Psoas muscle (tissue), 7 donors: ENCODE measurements at regions not wholly inside any gene's neighbourhood (a gene's known extent, or its start where the extent isn't known, plus 50 kb on each side); places are given as distances from the start of the nearest gene placed in this dataset.

Experiments
- ATAC-seq, 4 donors: fragments of 200-7000 bp; cut with Tn5 transposase; one replicate each; pipeline ENCODE4 v1.9.1; 2020; ENCODE audit warnings: moderate library complexity in 3 of 4, mild to moderate bottlenecking in 2 of 4
- DNase-seq, 2 donors: peaks; one replicate each; pipeline ENCODE4 v3.0.0-alpha.2; 2020
- H3K27ac ChIP-seq: fragments of 200-600 bp; one replicate; pipeline ENCODE4 v1.8.0; 2022
- H3K27me3 ChIP-seq, 3 donors: fragments of 200-600 bp in 1 of 3; one replicate each; pipeline versions ENCODE4 v1.6.1 to v1.8.0; 2013 to 2022; ENCODE audit warnings: low read length in 2 of 3, mild to moderate bottlenecking in 2 of 3, moderate library complexity in 1 of 3; ENCODE audit not compliant: insufficient read depth in 3 of 3
- H3K36me3 ChIP-seq, 2 donors: fragments of 200-600 bp in 1 of 2; one replicate each; pipeline versions ENCODE4 v1.6.1 to v1.8.0; 2013 to 2022; ENCODE audit warnings: low read depth in 1 of 2, mild to moderate bottlenecking in 1 of 2, moderate library complexity in 1 of 2; ENCODE audit not compliant: insufficient read depth in 1 of 2
- H3K4me1 ChIP-seq: fragments of 200-600 bp; one replicate; pipeline ENCODE4 v1.8.0; 2022
- H3K4me3 ChIP-seq: fragments of 200-600 bp; one replicate; pipeline ENCODE4 v1.8.0; 2022; ENCODE audit warnings: mild to moderate bottlenecking
- H3K9me3 ChIP-seq: fragments of 200-600 bp; one replicate; pipeline ENCODE4 v1.8.0; 2022
- CTCF ChIP-seq: fragments of 200-600 bp; IDR thresholded peaks from one replicate; pipeline ENCODE4 v1.8.0; 2022; ENCODE audit warnings: antibody characterized with exemption
- WGBS, 3 donors: extraction: QIAGEN DNeasy Blood & Tissue Kit; methylation state at CpG; one replicate each; pipeline versions ENCODE4 v1.1.6 to v1.1.7; 2013; 5-methylcytosine and 5-hydroxymethylcytosine counted together
- intact Hi-C, 2 donors: fragments of 100-400 bp; cut with DNase I; formaldehyde crosslinking; loops; one replicate each; pipeline versions ENCODE4 v1.11.0 to v1.14.2; 2022
- donor health status: healthy with polysubstance abuse.
- donor health status: DM: no; HTN: no; CAD: no; lungs with moderate emphysema.
- donor health status: Bipolar disorder and iron deficiency.
- donor health status: healthy.
- donor health status: DM: yes; HTN: yes; CAD: no.
- donor health status: DM: no; HTN: no; CAD: no.
- donor health status: DM: yes; HTN: yes; CAD: no.

- no peak for TF ChIP-seq CTCF
- Histone ChIP-seq H3K4me1 (no peaks in the 10 kb centered on the region), H3K36me3 (no peaks in the 10 kb centered on the region), H3K9me3 (no peaks in the 10 kb centered on the region), H3K27me3 (no peaks in the 10 kb centered on the region), H3K4me3 (no peak overlapping the region), H3K27ac (no peak overlapping the region)
- intact Hi-C loops, result no loop called here
- ATAC-seq, result no peak
- DNase-seq, result no peak
- WGBS, 3 donors, result 76 to 89% (median 81%) methylated on average over 3 of the region's 3 CpGs
These were observed 293.0 kb upstream of the BTBD3 start for GRCh38 chr20:11624704-11625103.

GRCh38 chr20:11626551-11626950 is 291.1 kb upstream of the BTBD3 start:
- intact Hi-C loops, result no loop called here
- TF ChIP-seq CTCF, result no peak
- 71 to 81% (median 77%) methylated on average over 4 of the region's 4 CpGs for WGBS, 3 donors
- Histone ChIP-seq H3K9me3 (no peaks in the 10 kb centered on the region), H3K4me1 (no peaks in the 10 kb centered on the region), H3K27ac (no peak overlapping the region), H3K27me3 (no peaks in the 10 kb centered on the region), H3K4me3 (no peak overlapping the region), H3K36me3 (no peaks in the 10 kb centered on the region)
- ATAC-seq (no peak), DNase-seq (no peak)

GRCh38 chr20:11642866-11643265 is 274.8 kb upstream of the BTBD3 start:
- no peak for ATAC-seq

GRCh38 chr20:11646359-11646758 is 271.3 kb upstream of the BTBD3 start:
- no peak overlapping the region for H3K4me3 ChIP-seq
- TF ChIP-seq CTCF, result no peak
- DNase-seq, result no peak
- no peaks in the 10 kb centered on the region for H3K36me3 ChIP-seq
- H3K4me1 ChIP-seq, result no peaks in the 10 kb centered on the region
- no peaks in the 10 kb centered on the region for H3K27me3 ChIP-seq
- intact Hi-C loops, result no loop called here
- no peaks in the 10 kb centered on the region for H3K9me3 ChIP-seq
- H3K27ac ChIP-seq, result no peak overlapping the region
- WGBS, 3 donors, result 80 to 85% (median 84%) methylated on average over 6 of the region's 6 CpGs
- ATAC-seq, result no peak

More at GRCh38 chr20:11642866-11643265, 274.8 kb upstream of the BTBD3 start:
- Histone ChIP-seq H3K4me1 (no peaks in the 10 kb centered on the region), H3K4me3 (no peak overlapping the region), H3K36me3 (no peaks in the 10 kb centered on the region), H3K27me3 (no peaks in the 10 kb centered on the region), H3K27ac (no peak overlapping the region), H3K9me3 (no peaks in the 10 kb centered on the region)
- 51 to 58% (median 57%) methylated on average over 3 of the region's 3 CpGs for WGBS, 3 donors
- no peak for TF ChIP-seq CTCF
- intact Hi-C loops, result no loop called here
- DNase-seq, result no peak

- TF ChIP-seq CTCF, result no peak
- DNase-seq, result no peak
- no peak for ATAC-seq
- intact Hi-C loops, result no loop called here
- Histone ChIP-seq H3K4me3 (no peak overlapping the region), H3K9me3 (no peaks in the 10 kb centered on the region), H3K27ac (no peak overlapping the region), H3K27me3 (no peaks in the 10 kb centered on the region), H3K36me3 (no peaks in the 10 kb centered on the region), H3K4me1 (no peaks in the 10 kb centered on the region)
- 25 to 46% (median 33%) methylated on average over 2 of the region's 2 CpGs for WGBS, 3 donors
These were observed 267.1 kb upstream of the BTBD3 start for GRCh38 chr20:11650566-11650965.
